K562 (cell line): ENCODE measurements at regions not wholly inside any gene's neighbourhood (a gene's known extent, or its start where the extent isn't known, plus 50 kb on each side); places are given as distances from the start of the nearest gene placed in this dataset.

Experiments
- ATAC-seq: fragments of 200-7000 bp; cut with Tn5 transposase; 3 replicates; pipeline ENCODE4 v1.9.1; 2020; ENCODE audit warnings: moderate library complexity
- BruUV-seq: library from RNA; stranded (reverse); fragments of 400-500 nt; replicated peaks from 2 replicates; lab custom pipeline; 2021; lab: Mats Ljungman, UMichigan
- CTCF ChIA-PET: fragments of 300-600 bp; formaldehyde crosslinking; extraction: SDS; loops from one replicate; lab custom pipeline; 2021; ENCODE audit warnings: low intra/inter-chr PET ratio; lab: Yijun Ruan, JAX
- POLR2A ChIA-PET: fragments of 300-600, 350-650 bp; sonication (Branson Sonifier 250); formaldehyde crosslinking; extraction: SDS; loops from one replicate; lab custom pipeline; 2021; ENCODE audit warnings: antibody characterized with exemption, inconsistent platforms; lab: Yijun Ruan, JAX
- DNase-seq, 4 experiments: peaks; one replicate each; pipeline versions ENCODE4 v3.0.0 to v3.0.0-alpha.2; 2011 to 2018; ENCODE audit warnings: low spot score in 3 of 4, mixed read lengths in 3 of 4; ENCODE audit errors: extremely low read depth in 1 of 4
- FAIRE-seq: peaks from 2 replicates; lab custom pipeline; 2011; peaks lifted over from hg19 to GRCh38; lab: Jason Lieb, UNC
- H2AFZ ChIP-seq: 2 replicates; pipeline ENCODE4 v1.6.0; 2011; ENCODE audit warnings: low read depth, low read length, control low read depth, inconsistent platforms
- H3K27ac ChIP-seq: fragments of 200-600 bp; 3 replicates; pipeline ENCODE4 v1.8.0; 2011; ENCODE audit warnings: low read depth, mild to moderate bottlenecking, control low read depth, inconsistent platforms, low read length, moderate library complexity, mixed read lengths; ENCODE audit errors: extremely low read depth
- H3K27me3 ChIP-seq, 2 experiments: fragments of 300-600 bp in 1 of 2; 2 replicates in 1 of 2; 3 replicates in 1 of 2; pipeline versions ENCODE4 v1.6.0 to v1.8.0; 2011; ENCODE audit warnings: inconsistent platforms in 2 of 2, low read length in 2 of 2, mild to moderate bottlenecking in 1 of 2, mixed read lengths in 1 of 2, moderate library complexity in 1 of 2; ENCODE audit not compliant: control insufficient read depth in 2 of 2, insufficient read depth in 2 of 2
- H3K36me3 ChIP-seq: fragments of 300-600 bp; 3 replicates; pipeline ENCODE4 v1.8.0; 2011; ENCODE audit warnings: mild to moderate bottlenecking, low read length, inconsistent platforms; ENCODE audit not compliant: control insufficient read depth, insufficient read depth
- H3K4me1 ChIP-seq, 2 experiments: fragments of 200-600 bp in 1 of 2; replicated peaks in 1 of 2; 2 replicates in 1 of 2; 3 replicates in 1 of 2; pipeline versions ENCODE4 v1.5.1 to v1.8.0; 2011; ENCODE audit warnings: inconsistent platforms in 2 of 2, low read length in 2 of 2, mild to moderate bottlenecking in 1 of 2, mixed read lengths in 1 of 2, moderate library complexity in 1 of 2; ENCODE audit not compliant: control insufficient read depth in 2 of 2, insufficient read depth in 2 of 2
- H3K4me2 ChIP-seq: 2 replicates; pipeline ENCODE4 v1.6.1; 2011; ENCODE audit warnings: low read length, control low read depth, inconsistent platforms, mixed read lengths; ENCODE audit not compliant: insufficient read depth
- H3K4me3 ChIP-seq: fragments of 200-600 bp; sonication (generic), shearing (Covaris generic); 2 replicates; pipeline ENCODE4 v1.5.1; 2016; ENCODE audit warnings: control low read depth, inconsistent platforms
- H3K79me2 ChIP-seq: fragments of 200-600 bp; 3 replicates; pipeline ENCODE4 v1.8.0; 2011; ENCODE audit warnings: low read length, inconsistent platforms; ENCODE audit not compliant: control insufficient read depth, insufficient read depth
- H3K9ac ChIP-seq, 2 experiments: 2 replicates each; pipeline versions ENCODE4 v1.6.0 to v1.6.1; 2011; ENCODE audit warnings: low read depth in 2 of 2, low read length in 2 of 2, control low read depth in 1 of 2, inconsistent platforms in 1 of 2, mild to moderate bottlenecking in 1 of 2, mixed read lengths in 1 of 2; ENCODE audit not compliant: insufficient read depth in 1 of 2
- H3K9me1 ChIP-seq: one replicate; pipeline ENCODE4 v1.6.0; 2011; ENCODE audit warnings: inconsistent platforms, mild to moderate bottlenecking, low read length, moderate library complexity; ENCODE audit not compliant: control insufficient read depth, insufficient read depth
- H3K9me3 ChIP-seq: replicated peaks from 2 replicates; pipeline ENCODE4 v1.5.1; 2011; ENCODE audit warnings: low read depth, low read length, inconsistent platforms; ENCODE audit not compliant: control insufficient read depth, insufficient read depth
- H4K20me1 ChIP-seq: replicated peaks from 2 replicates; pipeline ENCODE4 v1.6.1; 2011; ENCODE audit warnings: low read length, inconsistent platforms, mixed read lengths; ENCODE audit not compliant: control insufficient read depth, insufficient read depth
- ATF4 ChIP-seq: fragments of 450-650 bp; formaldehyde crosslinking; IDR thresholded peaks from 2 replicates; pipeline ENCODE4 v1.4.0; 2022; ENCODE audit warnings: mild to moderate bottlenecking, moderate library complexity
- BRD4 ChIP-seq: fragments of 200-600 bp; sonication (generic); IDR thresholded peaks from 2 replicates; pipeline ENCODE4 v1.6.1; 2017; ENCODE audit warnings: inconsistent platforms
- C11orf30 ChIP-seq: fragments of 450-650 bp; IDR thresholded peaks from 2 replicates; pipeline ENCODE4 v1.6.1; 2016; ENCODE audit warnings: low read depth, mild to moderate bottlenecking
- COPS2 ChIP-seq: fragments of 450-650 bp; conservative IDR thresholded peaks from 2 replicates; pipeline ENCODE4 v1.6.1; 2016; ENCODE audit warnings: mild to moderate bottlenecking, moderate library complexity
- HNRNPLL ChIP-seq: fragments of 200-400 bp; formaldehyde crosslinking; IDR thresholded peaks from 2 replicates; pipeline ENCODE4 v1.6.1; 2017; ENCODE audit warnings: low read length, low read depth, mild to moderate bottlenecking; ENCODE audit not compliant: poor library complexity, severe bottlenecking
- KDM1A ChIP-seq, 2 experiments: fragments of 450-650 bp; IDR thresholded peaks; 2 replicates each; pipeline ENCODE4 v1.6.1; 2016; ENCODE audit warnings: mild to moderate bottlenecking in 2 of 2
- MNT ChIP-seq, 2 experiments: fragments of 450-650 bp; conservative IDR thresholded peaks; 2 replicates each; pipeline ENCODE4 v1.6.1; 2017; ENCODE audit warnings: mild to moderate bottlenecking in 2 of 2, moderate library complexity in 2 of 2
- NR2F6 ChIP-seq: fragments of 450-650 bp; formaldehyde crosslinking; IDR thresholded peaks from 2 replicates; pipeline ENCODE4 v1.4.0; 2020; ENCODE audit warnings: mild to moderate bottlenecking
- POLR3A ChIP-seq: IDR thresholded peaks from 2 replicates; pipeline ENCODE4 v1.6.1; 2011; ENCODE audit warnings: borderline replicate concordance, mild to moderate bottlenecking, moderate library complexity; ENCODE audit not compliant: insufficient read length, insufficient read depth; ENCODE audit errors: extremely low read depth
- SIN3A ChIP-seq, 2 experiments: fragments of 150-350 bp in 1 of 2; IDR thresholded peaks; 2 replicates each; pipeline ENCODE4 v1.6.1; 2011 to 2016; ENCODE audit warnings: borderline replicate concordance in 2 of 2, low read depth in 2 of 2, low read length in 2 of 2, mild to moderate bottlenecking in 2 of 2, moderate library complexity in 2 of 2; ENCODE audit not compliant: control insufficient read depth in 1 of 2
- SRSF3 ChIP-seq: fragments of 200-400 bp; formaldehyde crosslinking; IDR thresholded peaks from 2 replicates; pipeline ENCODE4 v1.6.1; 2016; ENCODE audit warnings: mild to moderate bottlenecking, low read length, moderate library complexity; ENCODE audit not compliant: insufficient read depth
- ZBTB9 ChIP-seq: fragments of 450-650 bp; formaldehyde crosslinking; IDR thresholded peaks from 2 replicates; pipeline ENCODE4 v1.4.0; 2020; ENCODE audit warnings: mild to moderate bottlenecking, moderate library complexity
- ZKSCAN8 ChIP-seq: fragments of 200-800 bp; sonication (Bioruptor generic); IDR thresholded peaks from 2 replicates; pipeline ENCODE4 v1.6.1; 2016; ENCODE audit warnings: missing genetic modification characterization, missing compliant biosample characterization
- ZNF124 ChIP-seq: sonication (generic); formaldehyde crosslinking; IDR thresholded peaks from 2 replicates; pipeline ENCODE4 v1.8.1; 2022; ENCODE audit warnings: missing genetic modification reagents
- ZNF184 ChIP-seq: sonication (generic); formaldehyde crosslinking; IDR thresholded peaks from 2 replicates; pipeline ENCODE4 v1.5.0; 2020; ENCODE audit warnings: missing genetic modification reagents
- ZNF263 ChIP-seq: sonication (generic); formaldehyde crosslinking; IDR thresholded peaks from 2 replicates; pipeline ENCODE4 v1.8.0; 2022; ENCODE audit warnings: mild to moderate bottlenecking, missing genetic modification reagents, borderline replicate concordance
- ZNF311 ChIP-seq: fragments of 250-450 bp; sonication (Bioruptor Pico); IDR thresholded peaks from 2 replicates; pipeline ENCODE4 v1.4.0; 2020; ENCODE audit warnings: mild to moderate bottlenecking, moderate library complexity
- ZNF696 ChIP-seq: fragments of 250-450 bp; sonication (Bioruptor Pico); conservative IDR thresholded peaks from 2 replicates; pipeline ENCODE4 v1.4.0; 2020; ENCODE audit warnings: mild to moderate bottlenecking, moderate library complexity
- in situ Hi-C: fragments of 300-500 bp; cut with MboI; formaldehyde crosslinking; loops from 4 replicates; pipeline ENCODE4 v1.15.0; 2018; ENCODE audit warnings: inconsistent platforms, mixed read lengths
- intact Hi-C: fragments of 100-400 bp; cut with micrococcal nuclease; formaldehyde crosslinking; loops from 2 replicates; pipeline ENCODE4 v1.14.2; 2022

GRCh38 chr3:34929036-34929435 lies 710.3 kb upstream of the ARPP21 start:
- Histone ChIP-seq H3K4me1 (no peaks in the 10 kb centered on the region), H3K4me3 (no peak overlapping the region), H3K9me3 (no peaks in the 10 kb centered on the region; the same call in none of the 2 replicates), H3K36me3 (no peaks in the 10 kb centered on the region), H3K9ac (no peak overlapping the region), H3K4me2 (no peak overlapping the region), H3K9me1 (no peaks in the 10 kb centered on the region)
- in situ Hi-C loops: no loop called here
- ATAC-seq: no peak
- POLR2A ChIA-PET: no interaction called here
- TF ChIP-seq POLR3A (no peak), SRSF3 (no peak), ATF4 (CRISPR knock-in tag) (no peak), BRD4 (no peak), NR2F6 (CRISPR knock-in tag) (no peak), SIN3A (IDR thresholded peaks at IDR 0.05; ENCODE audit: borderline replicate concordance in 2 of 2, control insufficient read depth in 1 of 2, low read depth in 2 of 2, low read length in 2 of 2) (no peak), ZNF124 (CRISPR knock-in tag) (no peak), ZNF184 (CRISPR knock-in tag) (no peak), COPS2 (no peak), ZKSCAN8 (CRISPR knock-in tag) (no peak), ZNF311 (CRISPR knock-in tag) (no peak), KDM1A (IDR thresholded peaks at IDR 0.05) (no peak), MNT (conservative IDR thresholded peaks at IDR 0.05) (no peak), ZNF696 (no peak), ZBTB9 (no peak), HNRNPLL (no peak), ZNF263 (CRISPR knock-in tag) (no peak), C11orf30 (no peak)
- TF ChIP-seq, all 486 proteins: peak for 0
- no peaks in the 10 kb centered on the region for H3K27me3 ChIP-seq
- CTCF ChIA-PET: no interaction called here
- H3K79me2 ChIP-seq: no peaks in the 10 kb centered on the region
- no TSS peak for BruUV-seq
- DNase-seq (no peak), FAIRE-seq (no peak)
- no peaks in the 10 kb centered on the region for H4K20me1 ChIP-seq
- intact Hi-C loops: no loop called here
- H3K27ac ChIP-seq: no peak overlapping the region
- no peak overlapping the region for H2AFZ ChIP-seq
